HG03159 (cell line): ENCODE measurements at regions not wholly inside any gene's neighbourhood (a gene's known extent, or its start where the extent isn't known, plus 50 kb on each side); places are given as distances from the start of the nearest gene placed in this dataset.

ENCODE experiments used
- ATAC-seq: cut with Tn5 transposase; IDR thresholded peaks from one replicate; pipeline ENCODE4 v1.9.1; 2021; ENCODE audit warnings: mild to moderate bottlenecking, moderate library complexity; ENCODE audit not compliant: unreplicated experiment

GRCh38 chr4:106687026-106687425 is 318.4 kb upstream of the GIMD1 start:
- ATAC-seq, result no peak

GRCh38 chr4:106681381-106681921 is 312.9 kb upstream of the GIMD1 start:
- ATAC-seq, result no peak

DNA sequence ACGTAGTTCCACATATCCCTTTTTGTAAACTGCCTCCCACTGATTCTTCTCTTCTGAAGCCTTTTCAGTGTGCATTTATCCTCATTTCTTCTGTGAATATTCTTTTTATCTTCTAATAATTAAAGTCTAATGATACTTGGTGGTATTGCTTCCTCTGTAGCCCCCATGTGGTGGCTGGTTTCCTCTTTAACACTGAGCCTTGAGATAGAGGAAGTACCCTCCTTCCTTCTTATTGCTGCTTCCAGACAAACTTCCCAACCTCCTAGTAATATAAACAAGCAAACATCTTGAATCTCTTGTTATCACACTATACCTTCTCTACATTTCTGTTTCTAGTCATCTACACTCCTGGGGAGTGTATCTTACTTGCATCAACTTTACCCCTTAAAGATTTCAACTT is 310.5 kb upstream of the GIMD1 start:
- ATAC-seq, result no peak

DNA sequence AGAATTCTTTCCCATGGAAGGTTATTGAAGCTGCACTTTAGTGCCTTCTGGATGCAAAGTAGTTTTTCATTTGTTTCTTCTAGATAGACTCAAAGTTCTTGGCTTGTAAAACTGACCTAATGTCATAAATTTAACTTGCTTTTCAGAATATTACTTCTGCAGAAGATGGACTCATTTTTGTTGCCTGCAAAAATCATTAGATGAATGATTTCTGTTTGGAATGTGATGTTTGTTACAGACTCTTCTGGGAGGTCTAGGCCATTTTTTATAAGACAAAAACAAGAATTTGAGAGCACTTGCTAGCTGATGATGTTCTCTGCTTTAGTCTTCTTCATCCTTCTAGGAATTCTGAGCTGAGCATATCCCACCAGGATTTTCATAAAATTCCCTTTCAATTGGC is 308.6 kb upstream of the GIMD1 start:
- no peak for ATAC-seq

- no peak for ATAC-seq
Measured at GRCh38 chr4:106676173-106676921, 307.8 kb upstream of the GIMD1 start.

DNA sequence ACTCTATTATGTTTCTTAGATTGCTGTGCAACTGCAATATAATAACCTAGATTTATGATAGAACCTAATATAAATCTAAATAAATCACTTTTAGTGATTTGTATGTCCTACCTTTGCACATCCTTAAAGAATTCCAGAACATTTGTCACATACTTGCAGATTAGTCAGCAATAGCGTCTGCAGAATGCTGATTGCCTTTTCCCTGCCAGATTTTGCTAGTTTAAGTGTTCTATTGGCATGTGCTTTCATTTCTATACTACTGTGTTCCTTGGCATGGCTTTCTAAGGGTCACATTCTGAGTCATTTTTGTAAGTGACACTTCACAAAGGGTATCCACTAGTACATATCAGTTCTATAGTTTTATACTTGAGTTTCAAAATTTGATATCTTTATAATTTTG is 303.1 kb upstream of the GIMD1 start:
- ATAC-seq, result no peak

DNA sequence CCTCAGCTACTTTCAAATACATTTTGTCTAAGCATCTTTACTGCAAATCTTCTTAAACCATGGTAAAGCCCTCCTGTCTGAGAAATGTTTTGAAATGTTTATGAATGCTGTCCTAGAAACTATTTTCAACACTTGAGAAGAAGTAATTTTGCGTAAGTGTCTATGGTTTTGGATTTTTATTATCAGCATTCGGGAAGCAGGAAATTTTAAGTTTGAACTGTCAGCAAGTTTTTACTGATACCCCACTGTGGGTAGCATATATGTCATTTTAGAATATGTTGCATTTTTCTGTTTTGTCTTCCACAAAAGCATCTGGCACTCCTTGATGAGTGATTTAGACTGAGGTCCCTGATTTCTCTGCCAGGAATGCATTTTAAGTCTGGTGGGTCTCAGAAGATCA is 302.4 kb upstream of the GIMD1 start:
- no peak for ATAC-seq

GRCh38 chr4:106659371-106659770 is 290.8 kb upstream of the GIMD1 start:
- ATAC-seq, result no peak

- no peak for ATAC-seq
Measured at GRCh38 chr4:106652095-106652494, 283.5 kb upstream of the GIMD1 start.

GRCh38 chr4:106650701-106651100 is 282.1 kb upstream of the GIMD1 start:
- no peak for ATAC-seq

DNA sequence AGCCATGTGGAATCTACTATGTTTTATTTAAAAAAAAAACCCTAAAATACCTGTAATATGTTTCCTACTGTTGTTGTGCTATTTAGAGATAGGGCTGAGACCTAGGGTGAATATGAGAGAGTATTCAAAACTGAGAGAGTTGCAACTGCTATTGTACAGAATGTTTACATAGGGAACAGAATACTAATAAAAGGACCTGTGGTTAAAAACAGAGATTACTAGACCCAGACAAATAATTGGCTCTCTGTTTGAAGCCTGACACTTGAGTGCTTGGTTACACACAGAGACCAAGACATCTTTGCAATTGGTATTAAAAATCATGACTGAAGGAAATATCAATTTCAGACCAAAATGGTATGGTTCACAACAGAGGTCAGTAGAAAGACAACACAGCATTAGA is 278.9 kb upstream of the GIMD1 start:
- ATAC-seq, result no peak

DNA sequence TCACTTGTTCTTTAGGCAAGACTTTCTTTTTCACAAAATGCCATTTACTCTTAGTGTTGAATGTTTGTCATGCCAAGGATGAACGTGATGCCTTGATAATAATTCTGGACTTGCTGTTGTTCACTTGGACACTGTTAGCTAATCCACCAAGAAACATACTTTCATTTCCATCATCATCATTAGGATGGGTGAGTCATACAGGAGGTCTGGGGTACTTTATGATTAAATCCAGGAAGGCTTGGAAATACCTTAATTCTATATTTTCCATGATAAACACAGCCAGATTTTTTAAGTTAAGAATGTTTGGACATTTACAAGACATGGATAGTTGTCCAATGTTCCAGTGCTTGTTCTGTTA is 260.7 kb upstream of the GIMD1 start:
- ATAC-seq, result no peak

DNA sequence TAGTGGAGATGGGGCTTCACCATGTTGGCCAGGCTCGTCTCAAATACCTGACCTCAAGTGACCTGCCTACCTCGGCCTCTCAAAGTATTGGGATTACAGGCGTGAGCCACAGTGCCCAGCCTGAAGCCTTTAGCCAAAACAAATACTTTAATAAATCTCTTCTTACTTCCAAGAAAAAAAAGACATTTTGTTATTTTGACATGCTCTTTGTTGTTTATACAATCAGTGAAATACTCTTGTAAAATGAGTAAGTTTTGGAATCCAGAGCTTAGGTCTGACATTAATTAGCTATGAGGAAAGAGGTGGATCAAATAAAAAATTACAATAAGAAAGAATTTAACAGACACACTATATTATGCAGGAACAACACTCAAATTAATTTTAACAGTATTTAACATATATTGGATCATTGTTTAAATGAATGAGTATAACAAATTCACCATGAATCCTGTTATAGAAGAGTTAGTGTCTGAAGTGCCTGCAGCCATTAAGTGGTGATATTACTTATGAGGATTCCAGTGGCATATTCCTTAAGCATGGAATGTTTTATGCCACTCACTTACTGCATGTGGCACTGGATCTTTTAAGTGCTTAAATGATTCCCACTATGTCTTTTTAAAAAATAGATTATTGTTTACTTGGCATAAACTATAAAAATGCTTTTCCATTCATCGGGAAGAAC is 260.1 kb upstream of the GIMD1 start:
- ATAC-seq, result no peak

- no peak for ATAC-seq
Measured at GRCh38 chr4:106627051-106627450, 258.5 kb upstream of the GIMD1 start.

- ATAC-seq, result no peak
Measured at GRCh38 chr4:106624671-106625070, 256.1 kb upstream of the GIMD1 start.

DNA sequence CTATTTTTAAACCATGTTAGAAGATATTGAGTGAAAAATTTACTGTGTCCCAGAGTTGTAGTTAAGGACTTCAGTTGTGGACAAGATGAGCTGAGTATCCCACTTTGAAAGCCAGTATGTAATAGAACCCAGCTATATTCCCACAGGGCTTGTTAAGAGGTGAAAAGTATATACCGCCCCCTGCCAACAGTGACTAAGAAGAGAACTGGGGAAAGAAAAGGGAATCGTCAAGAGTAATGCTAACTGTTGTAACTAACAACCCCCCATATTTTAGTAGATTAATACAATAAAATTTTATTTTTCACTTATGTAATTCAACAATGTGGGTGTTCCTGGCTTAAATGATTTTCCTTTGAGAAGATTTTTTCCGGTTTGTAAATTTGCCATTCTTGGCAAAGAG is 250.4 kb upstream of the GIMD1 start:
- ATAC-seq, result no peak

- no peak for ATAC-seq
Measured at GRCh38 chr4:106615961-106616360, 247.4 kb upstream of the GIMD1 start.

- ATAC-seq, result no peak
Measured at GRCh38 chr4:106615410-106615945, 246.9 kb upstream of the GIMD1 start.

DNA sequence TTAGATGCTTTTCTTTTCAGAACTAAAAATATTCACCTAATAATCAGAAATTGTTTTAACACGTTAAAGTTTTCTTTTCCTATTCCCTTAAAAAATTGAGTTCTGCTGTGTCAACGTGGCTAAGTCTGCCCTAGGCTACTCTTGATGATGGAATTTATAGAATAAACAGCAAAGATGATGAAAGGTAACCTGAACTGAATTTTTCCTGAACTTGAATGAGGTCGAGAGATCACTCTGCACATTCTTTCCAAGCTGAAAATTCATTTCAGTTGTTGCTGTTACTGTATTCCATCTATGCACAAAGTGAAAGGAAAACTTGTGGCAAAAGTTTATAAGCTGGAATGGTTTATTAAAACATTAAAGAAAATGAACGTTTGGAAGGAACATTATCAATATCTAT is 245.9 kb upstream of the GIMD1 start:
- ATAC-seq, result no peak

- no peak for ATAC-seq
Measured at GRCh38 chr4:106609917-106610316, 241.3 kb upstream of the GIMD1 start.

DNA sequence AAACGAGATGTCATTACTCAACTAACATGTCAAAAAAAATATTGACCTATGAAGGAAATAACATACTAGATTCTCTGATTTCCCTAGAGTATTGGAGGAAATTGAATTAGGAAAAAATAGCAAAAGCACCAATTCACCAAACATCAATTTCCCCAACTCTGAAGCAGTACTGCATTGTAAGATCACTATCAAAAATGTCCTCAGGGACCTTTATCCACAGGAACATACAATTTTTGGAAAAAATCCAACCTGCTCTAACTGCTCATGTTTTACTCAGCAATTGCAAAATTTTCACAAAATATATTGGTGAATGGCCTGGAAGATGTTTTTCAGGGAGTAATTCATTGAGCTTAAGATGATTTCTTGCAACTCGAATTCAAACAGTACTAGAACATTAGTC is 239.0 kb upstream of the GIMD1 start:
- no peak for ATAC-seq

DNA sequence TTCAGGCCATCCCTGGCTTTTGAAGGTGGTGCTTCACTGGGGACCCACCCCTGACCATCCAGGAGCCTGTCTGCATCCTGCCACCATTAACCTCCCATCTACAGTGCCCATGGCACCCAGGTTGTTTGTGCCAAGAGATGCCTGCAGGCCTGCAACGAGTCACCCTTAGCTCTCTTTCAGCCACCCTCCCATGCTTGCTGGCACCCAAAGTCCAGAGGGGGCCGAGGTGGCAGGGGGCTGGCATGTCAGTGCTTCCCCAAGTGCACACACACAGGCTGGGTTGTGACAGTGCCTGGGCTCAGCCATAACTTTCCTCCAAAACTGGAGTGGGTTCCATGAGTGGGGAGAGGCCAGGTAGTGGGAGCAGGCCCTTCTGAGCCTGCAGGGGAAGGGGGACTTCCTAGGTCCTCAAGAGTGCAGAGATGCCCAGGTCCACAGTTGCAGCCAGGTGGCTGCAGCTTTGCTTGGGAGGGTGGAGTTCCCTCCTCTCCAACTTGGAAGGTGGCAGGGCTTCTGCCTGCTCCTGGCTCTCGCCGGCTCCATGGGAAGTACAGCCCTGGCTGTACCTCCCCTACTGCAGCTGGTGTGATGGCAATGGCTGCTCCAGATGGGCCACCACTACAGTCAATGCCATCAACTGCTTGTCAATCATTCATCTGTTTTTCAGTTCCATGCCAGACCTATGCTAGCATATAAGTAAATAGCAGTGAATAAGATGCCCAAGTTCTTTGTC is 235.9 kb upstream of the GIMD1 start:
- ATAC-seq, result no peak
